AG09319 (cell line): ENCODE measurements at regions not wholly inside any gene's neighbourhood (a gene's known extent, or its start where the extent isn't known, plus 50 kb on each side); places are given as distances from the start of the nearest gene placed in this dataset.
A peak's percentile ranks its signal among the peaks of the same experiment; 100 is the strongest.
"Not testable (repeated sequence)": the region's sequence is repeated elsewhere in the genome, so short reads cannot be mapped to it uniquely, and the experiment has no call there.

ENCODE experiments used
- DNase-seq: peaks from one replicate; pipeline ENCODE4 v3.0.0-alpha.2; 2010; ENCODE audit warnings: low read depth; ENCODE audit errors: extremely low read depth
- CTCF ChIP-seq: IDR thresholded peaks from 2 replicates; pipeline ENCODE4 v1.5.1; 2011; ENCODE audit warnings: low read depth, mild to moderate bottlenecking, inconsistent platforms, low read length, moderate library complexity

GRCh38 chr6:155883741-155884140, 428.1 kb upstream of the NOX3 start:
- DNase-seq: no peak
- TF ChIP-seq CTCF: no peak

DNA sequence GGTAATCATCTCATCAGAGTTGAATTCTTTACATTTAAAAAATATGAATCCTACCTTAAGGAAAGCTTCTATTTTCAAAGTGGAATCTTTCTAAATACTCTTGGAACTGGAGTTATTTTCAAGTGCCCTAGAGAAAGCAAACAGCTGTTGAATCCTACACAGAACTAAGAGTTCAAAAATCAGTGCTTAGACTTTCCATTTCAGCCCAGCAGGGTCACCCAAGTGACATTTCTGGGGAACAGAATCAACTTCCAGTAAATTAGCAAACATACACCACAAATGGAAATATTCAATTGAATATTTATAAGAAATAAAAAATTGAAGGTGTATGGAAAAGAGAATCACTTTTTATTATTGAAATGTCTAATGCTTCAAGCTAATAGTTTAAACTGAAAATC, 427.7 kb upstream of the NOX3 start:
- no peak for TF ChIP-seq CTCF
- DNase-seq: no peak

DNA sequence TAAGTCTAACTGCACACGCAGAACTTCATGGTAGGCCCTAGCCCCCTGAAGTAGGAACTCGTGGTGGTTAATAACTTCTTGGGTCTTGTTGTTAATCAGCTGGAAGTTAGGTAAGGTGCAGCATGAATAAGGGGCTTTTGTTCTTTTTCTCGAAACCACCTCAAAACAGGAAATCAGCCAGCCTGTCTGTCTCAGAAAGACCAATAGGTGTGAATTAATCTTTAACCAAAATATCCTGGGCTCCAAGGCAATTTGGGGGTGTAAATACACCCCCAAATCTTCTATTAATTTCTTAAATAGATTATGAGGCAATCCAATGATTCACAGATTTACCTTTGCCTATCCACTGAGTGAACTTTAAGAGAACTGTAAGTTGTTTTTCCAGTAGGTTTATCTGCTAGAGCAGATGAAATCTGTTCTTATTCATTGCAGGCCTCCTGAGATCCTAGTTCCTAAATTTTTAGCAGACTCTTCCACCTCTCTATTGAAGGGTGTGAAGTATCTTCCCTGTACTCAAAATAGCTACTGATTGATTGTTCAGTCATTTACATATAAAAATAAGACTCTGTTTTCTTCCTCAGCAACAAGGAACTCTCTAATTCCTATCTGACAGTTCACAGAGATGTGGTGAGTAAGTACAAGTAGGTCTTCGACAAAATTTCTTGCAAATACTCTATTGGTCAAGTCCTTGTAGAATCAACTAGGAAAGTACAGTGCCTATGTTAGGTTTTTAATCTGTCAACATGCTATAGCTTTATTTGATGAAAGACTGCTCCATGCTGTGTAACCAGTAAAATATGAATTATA, 427.1 kb upstream of the NOX3 start:
- no peak for DNase-seq
- no peak for TF ChIP-seq CTCF

- TF ChIP-seq CTCF: no peak
- no peak for DNase-seq
These were observed 426.3 kb upstream of the NOX3 start for GRCh38 chr6:155881826-155882526.

DNA sequence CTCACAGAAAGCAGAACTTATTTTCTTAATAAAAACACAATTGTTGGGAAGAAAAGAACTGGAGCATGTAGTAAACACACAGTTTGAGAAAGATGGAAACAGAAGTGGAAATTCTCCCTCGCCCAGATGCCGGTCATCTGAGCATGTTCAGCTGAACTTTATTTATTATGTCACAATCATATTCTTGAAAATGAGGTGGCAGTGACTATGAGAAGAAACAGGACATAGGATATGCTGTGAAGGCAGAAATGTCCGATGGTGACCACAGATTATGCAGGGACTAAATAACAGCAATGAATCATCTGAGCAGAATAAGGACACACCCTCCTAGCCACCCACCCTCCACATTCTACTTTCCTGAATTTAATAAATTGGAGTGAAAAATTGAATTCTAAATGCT, 425.3 kb upstream of the NOX3 start:
- TF ChIP-seq CTCF: no peak
- DNase-seq: peak; percentile 22

DNA sequence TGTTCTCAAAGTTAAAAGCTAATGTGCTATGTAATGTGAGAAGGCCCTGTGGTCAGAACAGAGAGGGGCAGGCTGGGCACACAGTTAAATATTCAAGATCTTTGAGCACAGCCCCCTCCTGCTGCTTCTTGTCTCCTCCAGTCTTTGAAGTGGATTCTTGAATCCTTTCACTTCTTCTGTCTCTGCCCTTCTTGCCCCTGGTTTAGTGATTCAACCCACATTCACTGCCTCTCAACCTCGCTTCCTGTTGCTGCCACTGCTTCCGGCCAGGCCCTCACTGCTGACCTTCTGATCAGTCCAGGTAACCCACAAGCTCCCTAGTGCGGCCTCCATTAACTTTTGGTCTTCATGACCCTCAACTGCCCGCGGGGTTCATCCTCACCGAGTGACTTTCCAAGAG, 417.3 kb upstream of the NOX3 start:
- DNase-seq: no peak
- no peak for TF ChIP-seq CTCF

DNA sequence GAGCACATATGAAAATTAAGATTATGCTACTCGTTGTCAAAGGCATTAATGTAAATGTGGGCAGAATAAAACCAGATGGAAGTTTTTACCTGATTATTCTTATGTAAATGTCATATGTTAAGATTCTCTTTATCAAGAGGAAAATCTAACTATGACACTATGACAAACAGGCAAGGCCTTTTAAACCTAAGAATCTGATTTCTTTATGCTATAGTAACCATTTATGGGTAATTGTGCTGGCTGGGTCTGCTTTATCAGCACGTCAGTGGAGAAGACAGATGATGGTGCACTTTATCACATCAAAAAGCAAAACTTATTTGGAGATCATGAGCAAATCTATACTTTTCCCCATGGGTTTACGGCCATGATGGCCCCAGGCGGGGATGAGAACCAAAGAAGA, 412.0 kb upstream of the NOX3 start:
- no peak for DNase-seq
- TF ChIP-seq CTCF: no peak

- DNase-seq: not testable (repeated sequence)
These were observed 411.2 kb upstream of the NOX3 start for GRCh38 chr6:155866676-155867390.
